A549 (cell line): ENCODE measurements at regions not wholly inside any gene's neighbourhood (a gene's known extent, or its start where the extent isn't known, plus 50 kb on each side); places are given as distances from the start of the nearest gene placed in this dataset.

ENCODE experiments used
- ATAC-seq, 2 experiments: fragments of 200-7000 bp in 1 of 2; fragments of >200 bp in 1 of 2; cut with Nextera tagmentation in 1 of 2; cut with Tn5 transposase in 1 of 2; 3 replicates each; pipeline versions ENCODE4 v1.8.0 to v1.9.1; 2018 to 2020; ENCODE audit warnings: mild to moderate bottlenecking in 1 of 2, moderate library complexity in 1 of 2
- CTCF ChIA-PET: fragments of 300-600 bp; sonication (Branson Sonifier 250); formaldehyde crosslinking; extraction: SDS; loops from one replicate; lab custom pipeline; 2021; ENCODE audit warnings: antibody characterized with exemption, inconsistent platforms; lab: Yijun Ruan, JAX
- POLR2A ChIA-PET: fragments of 350-600 bp; formaldehyde crosslinking; extraction: SDS; loops from one replicate; lab custom pipeline; 2021; ENCODE audit warnings: antibody characterized with exemption, inconsistent platforms; lab: Yijun Ruan, JAX
- DNase-seq, 2 experiments: peaks; one replicate each; pipeline versions ENCODE4 v3.0.0 to v3.0.0-alpha.2; 2011 to 2016; ENCODE audit warnings: low read depth in 1 of 2, low spot score in 1 of 2
- FAIRE-seq: peaks from 2 replicates; lab custom pipeline; 2011; peaks lifted over from hg19 to GRCh38; lab: Jason Lieb, UNC
- H3K27ac ChIP-seq, 2 experiments: fragments of >200 bp; sonication (Bioruptor Twin); formaldehyde crosslinking; 3 replicates each; pipeline ENCODE4 v1.5.1; 2016 to 2017
- H3K4me1 ChIP-seq: fragments of >200 bp; sonication (Bioruptor Twin); formaldehyde crosslinking; 3 replicates; pipeline ENCODE4 v1.6.1; 2016
- H3K4me2 ChIP-seq: fragments of >200 bp; sonication (Bioruptor Twin); formaldehyde crosslinking; 3 replicates; pipeline ENCODE4 v1.6.1; 2016
- H3K4me3 ChIP-seq: fragments of >200 bp; sonication (Bioruptor Twin); formaldehyde crosslinking; 3 replicates; pipeline ENCODE4 v1.5.1; 2016
- H3K9me3 ChIP-seq: fragments of >200 bp; sonication (Bioruptor Twin); formaldehyde crosslinking; 3 replicates; pipeline ENCODE4 v1.6.1; 2016
- ATOH8 ChIP-seq: fragments of 250-450 bp; sonication (Bioruptor Pico); IDR thresholded peaks from 2 replicates; pipeline ENCODE4 v1.5.0; 2020; ENCODE audit warnings: low read depth, mild to moderate bottlenecking, moderate library complexity
- EHMT2 ChIP-seq: fragments of 200-600 bp; sonication (generic); IDR thresholded peaks from 2 replicates; pipeline ENCODE4 v1.6.1; 2016; ENCODE audit warnings: antibody characterized with exemption, low read depth, mild to moderate bottlenecking, moderate library complexity
- ELK1 ChIP-seq: fragments of 150-350 bp; IDR thresholded peaks from 2 replicates; pipeline ENCODE4 v1.6.1; 2014; ENCODE audit warnings: low read depth, mild to moderate bottlenecking, low read length
- GATA3 ChIP-seq: IDR thresholded peaks from 2 replicates; pipeline ENCODE4 v1.6.1; 2012; ENCODE audit warnings: borderline replicate concordance
- HOXB5 ChIP-seq: fragments of 250-450 bp; sonication (Bioruptor Pico); IDR thresholded peaks from 2 replicates; pipeline ENCODE4 v1.5.0; 2020; ENCODE audit warnings: mild to moderate bottlenecking, moderate library complexity
- MAZ ChIP-seq: fragments of 150-350 bp; IDR thresholded peaks from 2 replicates; pipeline ENCODE4 v1.6.1; 2014; ENCODE audit warnings: antibody characterized with exemption, low read depth, low read length, borderline replicate concordance
- NPAS2 ChIP-seq: fragments of 250-450 bp; sonication (Bioruptor Pico); IDR thresholded peaks from 2 replicates; pipeline ENCODE4 v1.8.0; 2022; ENCODE audit warnings: mild to moderate bottlenecking, moderate library complexity, borderline replicate concordance
- PBX3 ChIP-seq: IDR thresholded peaks from 2 replicates; pipeline ENCODE4 v1.6.1; 2012
- POLR2A ChIP-seq: IDR thresholded peaks from 2 replicates; pipeline ENCODE4 v1.6.1; 2012; ENCODE audit warnings: mild to moderate bottlenecking, low read length
- RAD21 ChIP-seq, 2 experiments: fragments of >200 bp in 1 of 2; sonication (Bioruptor Twin) in 1 of 2; formaldehyde crosslinking in 1 of 2; IDR thresholded peaks in 1 of 2; conservative IDR thresholded peaks in 1 of 2; 2 replicates in 1 of 2; 3 replicates in 1 of 2; pipeline ENCODE4 v1.6.1; 2012 to 2018; ENCODE audit warnings: inconsistent platforms in 1 of 2
- REST ChIP-seq: fragments of 200-600 bp; sonication (generic); IDR thresholded peaks from 2 replicates; pipeline ENCODE4 v1.6.1; 2016; ENCODE audit warnings: antibody characterized with exemption, mild to moderate bottlenecking, moderate library complexity
- RFX5 ChIP-seq: fragments of 450-650 bp; IDR thresholded peaks from 2 replicates; pipeline ENCODE4 v1.7.1; 2014; ENCODE audit warnings: antibody characterized with exemption, mild to moderate bottlenecking, moderate library complexity
- SMC3 ChIP-seq: fragments of >200 bp; sonication (Bioruptor Twin); formaldehyde crosslinking; IDR thresholded peaks from 3 replicates; pipeline ENCODE4 v1.6.1; 2018; ENCODE audit warnings: inconsistent platforms
- TP53 ChIP-seq: fragments of 250-450 bp; sonication (Bioruptor Pico); IDR thresholded peaks from 2 replicates; pipeline ENCODE4 v1.5.0; 2021; ENCODE audit warnings: mild to moderate bottlenecking, moderate library complexity
- ZNF302 ChIP-seq: fragments of 250-450 bp; sonication (Bioruptor Pico); IDR thresholded peaks from 2 replicates; pipeline ENCODE4 v1.9.0; 2021; ENCODE audit warnings: inconsistent platforms, mild to moderate bottlenecking, moderate library complexity
- WGBS: methylation state at CpG from one replicate; pipeline ENCODE4 v1.1.6; 2017; ENCODE audit errors: missing lambda C conversion rate; 5-methylcytosine and 5-hydroxymethylcytosine counted together
- TF ChIP-seq, protein P1 (sequence below): fragments of 450-650 bp; IDR thresholded peaks from 2 replicates; pipeline ENCODE4 v1.6.1; 2014; ENCODE audit warnings: antibody characterized with exemption
- TF ChIP-seq, protein P2 (sequence below): fragments of >200 bp; sonication (Bioruptor Twin); formaldehyde crosslinking; IDR thresholded peaks from 3 replicates; pipeline ENCODE4 v1.5.1; 2016
- TF ChIP-seq, protein P3 (sequence below): fragments of 250-450 bp; sonication (Bioruptor Pico); IDR thresholded peaks from 2 replicates; pipeline ENCODE4 v1.5.0; 2021; ENCODE audit warnings: mild to moderate bottlenecking, moderate library complexity, borderline replicate concordance
- TF ChIP-seq, protein P4 (sequence below): fragments of >200 bp; sonication (Bioruptor Twin); formaldehyde crosslinking; IDR thresholded peaks from 2 replicates; pipeline ENCODE4 v1.6.1; 2016
- TF ChIP-seq, protein P5 (sequence below): IDR thresholded peaks from 2 replicates; pipeline ENCODE4 v1.6.1; 2012
- TF ChIP-seq, protein P6 (sequence below): IDR thresholded peaks from 2 replicates; pipeline ENCODE4 v1.6.1; 2012; ENCODE audit warnings: low read depth, borderline replicate concordance

- CTCF ChIA-PET: interaction anchor here (0.6 to 3.3 kb wide), 7 partner anchors 13 to 667 kb away, joined by 3 to 26 read pairs (median 3); no protein-coding TSS in a partner anchor
- Histone ChIP-seq H3K9me3 (no peaks in the 10 kb centered on the region), H3K4me1 (no peaks in the 10 kb centered on the region), H3K4me3 (no peak overlapping the region), H3K27ac (0 out of 6 replicates have a peak overlapping the region, but pooled peaks of 1 of the 2 experiments have one; percentile 37), H3K4me2 (peak overlapping the region; percentile 56)
- ATAC-seq: peak; percentile 97 to 99
- 8% methylated on average over 2 of the region's 2 CpGs for WGBS
- peak; percentile 75 to 77 for DNase-seq
- peak; percentile 56 for FAIRE-seq
- TF ChIP-seq RAD21 (conservative IDR thresholded peaks at IDR 0.05 in 1 of 2, IDR thresholded peaks at IDR 0.05 in 1 of 2) (peak; percentile 32 to 63; a peak in 3 of 5 replicates), GATA3 (no peak), SMC3 (peak; percentile 16; the same call in 1 of the 3 replicates), ZNF302 (no peak), PBX3 (no peak), ELK1 (no peak), REST (no peak), POLR2A (no peak)
- TF ChIP-seq, protein P1, sequence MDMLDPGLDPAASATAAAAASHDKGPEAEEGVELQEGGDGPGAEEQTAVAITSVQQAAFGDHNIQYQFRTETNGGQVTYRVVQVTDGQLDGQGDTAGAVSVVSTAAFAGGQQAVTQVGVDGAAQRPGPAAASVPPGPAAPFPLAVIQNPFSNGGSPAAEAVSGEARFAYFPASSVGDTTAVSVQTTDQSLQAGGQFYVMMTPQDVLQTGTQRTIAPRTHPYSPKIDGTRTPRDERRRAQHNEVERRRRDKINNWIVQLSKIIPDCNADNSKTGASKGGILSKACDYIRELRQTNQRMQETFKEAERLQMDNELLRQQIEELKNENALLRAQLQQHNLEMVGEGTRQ: no peak
- TF ChIP-seq, protein P2, sequence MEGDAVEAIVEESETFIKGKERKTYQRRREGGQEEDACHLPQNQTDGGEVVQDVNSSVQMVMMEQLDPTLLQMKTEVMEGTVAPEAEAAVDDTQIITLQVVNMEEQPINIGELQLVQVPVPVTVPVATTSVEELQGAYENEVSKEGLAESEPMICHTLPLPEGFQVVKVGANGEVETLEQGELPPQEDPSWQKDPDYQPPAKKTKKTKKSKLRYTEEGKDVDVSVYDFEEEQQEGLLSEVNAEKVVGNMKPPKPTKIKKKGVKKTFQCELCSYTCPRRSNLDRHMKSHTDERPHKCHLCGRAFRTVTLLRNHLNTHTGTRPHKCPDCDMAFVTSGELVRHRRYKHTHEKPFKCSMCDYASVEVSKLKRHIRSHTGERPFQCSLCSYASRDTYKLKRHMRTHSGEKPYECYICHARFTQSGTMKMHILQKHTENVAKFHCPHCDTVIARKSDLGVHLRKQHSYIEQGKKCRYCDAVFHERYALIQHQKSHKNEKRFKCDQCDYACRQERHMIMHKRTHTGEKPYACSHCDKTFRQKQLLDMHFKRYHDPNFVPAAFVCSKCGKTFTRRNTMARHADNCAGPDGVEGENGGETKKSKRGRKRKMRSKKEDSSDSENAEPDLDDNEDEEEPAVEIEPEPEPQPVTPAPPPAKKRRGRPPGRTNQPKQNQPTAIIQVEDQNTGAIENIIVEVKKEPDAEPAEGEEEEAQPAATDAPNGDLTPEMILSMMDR: peak; percentile 50
- POLR2A ChIA-PET: no interaction called here
These were observed 69.4 kb upstream of the EVL start for GRCh38 chr14:99995700-99996356.

- H3K27ac ChIP-seq: no peak overlapping the region
- POLR2A ChIA-PET: no interaction called here
- H3K9me3 ChIP-seq: no peaks in the 10 kb centered on the region
- ATAC-seq (no peak), DNase-seq (no peak), FAIRE-seq (peak; percentile 49)
- 82% methylated on average over 5 of the region's 5 CpGs for WGBS
- no peaks in the 10 kb centered on the region for H3K4me1 ChIP-seq
- no peak overlapping the region for H3K4me2 ChIP-seq
- CTCF ChIA-PET: interaction anchor here (0.7 to 3.3 kb wide), 6 partner anchors 9 to 111 kb away, joined by 3 to 26 read pairs (median 4); no protein-coding TSS in a partner anchor
- H3K4me3 ChIP-seq: no peak overlapping the region
- TF ChIP-seq, protein P3, sequence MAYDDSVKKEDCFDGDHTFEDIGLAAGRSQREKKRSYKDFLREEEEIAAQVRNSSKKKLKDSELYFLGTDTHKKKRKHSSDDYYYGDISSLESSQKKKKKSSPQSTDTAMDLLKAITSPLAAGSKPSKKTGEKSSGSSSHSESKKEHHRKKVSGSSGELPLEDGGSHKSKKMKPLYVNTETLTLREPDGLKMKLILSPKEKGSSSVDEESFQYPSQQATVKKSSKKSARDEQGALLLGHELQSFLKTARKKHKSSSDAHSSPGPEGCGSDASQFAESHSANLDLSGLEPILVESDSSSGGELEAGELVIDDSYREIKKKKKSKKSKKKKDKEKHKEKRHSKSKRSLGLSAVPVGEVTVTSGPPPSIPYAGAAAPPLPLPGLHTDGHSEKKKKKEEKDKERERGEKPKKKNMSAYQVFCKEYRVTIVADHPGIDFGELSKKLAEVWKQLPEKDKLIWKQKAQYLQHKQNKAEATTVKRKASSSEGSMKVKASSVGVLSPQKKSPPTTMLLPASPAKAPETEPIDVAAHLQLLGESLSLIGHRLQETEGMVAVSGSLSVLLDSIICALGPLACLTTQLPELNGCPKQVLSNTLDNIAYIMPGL (CRISPR knock-in tag): no peak
- TF ChIP-seq NPAS2 (CRISPR knock-in tag): no peak
- TF ChIP-seq HOXB5 (CRISPR knock-in tag): no peak
- no peak for TF ChIP-seq GATA3
- TF ChIP-seq RFX5: no peak
- TF ChIP-seq, protein P4, sequence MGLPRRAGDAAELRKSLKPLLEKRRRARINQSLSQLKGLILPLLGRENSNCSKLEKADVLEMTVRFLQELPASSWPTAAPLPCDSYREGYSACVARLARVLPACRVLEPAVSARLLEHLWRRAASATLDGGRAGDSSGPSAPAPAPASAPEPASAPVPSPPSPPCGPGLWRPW: no peak
- no peak for TF ChIP-seq ATOH8 (CRISPR knock-in tag)
- TF ChIP-seq MAZ: no peak
- TF ChIP-seq, protein P5, sequence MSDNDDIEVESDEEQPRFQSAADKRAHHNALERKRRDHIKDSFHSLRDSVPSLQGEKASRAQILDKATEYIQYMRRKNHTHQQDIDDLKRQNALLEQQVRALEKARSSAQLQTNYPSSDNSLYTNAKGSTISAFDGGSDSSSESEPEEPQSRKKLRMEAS: no peak
- TF ChIP-seq, protein P6, sequence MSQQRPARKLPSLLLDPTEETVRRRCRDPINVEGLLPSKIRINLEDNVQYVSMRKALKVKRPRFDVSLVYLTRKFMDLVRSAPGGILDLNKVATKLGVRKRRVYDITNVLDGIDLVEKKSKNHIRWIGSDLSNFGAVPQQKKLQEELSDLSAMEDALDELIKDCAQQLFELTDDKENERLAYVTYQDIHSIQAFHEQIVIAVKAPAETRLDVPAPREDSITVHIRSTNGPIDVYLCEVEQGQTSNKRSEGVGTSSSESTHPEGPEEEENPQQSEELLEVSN: no peak
- TF ChIP-seq TP53 (CRISPR knock-in tag): no peak
- no peak for TF ChIP-seq EHMT2
These were observed 68.2 kb upstream of the EVL start for GRCh38 chr14:99996951-99997571.
